SH-SY5Y (cell line): ENCODE measurements at regions not wholly inside any gene's neighbourhood (a gene's known extent, or its start where the extent isn't known, plus 50 kb on each side); places are given as distances from the start of the nearest gene placed in this dataset.

Experiments used
- GATA2 ChIP-seq: IDR thresholded peaks from 2 replicates; pipeline ENCODE4 v1.6.1; 2011; ENCODE audit warnings: mild to moderate bottlenecking, low read depth, low read length
- GATA3 ChIP-seq: IDR thresholded peaks from 2 replicates; pipeline ENCODE4 v1.6.1; 2011; ENCODE audit warnings: low read depth, mild to moderate bottlenecking, low read length, moderate library complexity

- TF ChIP-seq GATA2 (no peak), GATA3 (no peak)
Measured at GRCh38 chr13:23020246-23020843, 160.4 kb upstream of the SGCG start.
